ENCODE measurements at regions not wholly inside any gene's neighbourhood (a gene's known extent, or its start where the extent isn't known, plus 50 kb on each side); places are given as distances from the start of the nearest gene placed in this dataset.
"Not testable (repeated sequence)": the region's sequence is repeated elsewhere in the genome, so short reads cannot be mapped to it uniquely, and the experiment has no call there.

- peak; percentile 50 to 79 for DNase-seq
Observed at GRCh38 chr4:81314196-81314896, 99.3 kb upstream of the PRKG2 start.

- no peak for DNase-seq
Observed at GRCh38 chr4:81307991-81308390, 93.0 kb upstream of the PRKG2 start.

GRCh38 chr4:81304871-81305270, 89.8 kb upstream of the PRKG2 start:
- no peak for DNase-seq

GRCh38 chr4:81300352-81300751, 85.3 kb upstream of the PRKG2 start:
- not testable (repeated sequence) for DNase-seq

GRCh38 chr4:81290813-81291212, 75.8 kb upstream of the PRKG2 start:
- no peak for DNase-seq

- DNase-seq, result no peak
Observed at GRCh38 chr4:81287101-81287500, 72.1 kb upstream of the PRKG2 start.

- no peak for DNase-seq
Observed at GRCh38 chr4:81282131-81282530, 67.1 kb upstream of the PRKG2 start.

GRCh38 chr4:81274460-81274859, 59.4 kb upstream of the PRKG2 start:
- no peak for DNase-seq

- DNase-seq, result no peak
Observed at GRCh38 chr4:81272671-81273070, 57.6 kb upstream of the PRKG2 start.
